ENCODE measurements at regions not wholly inside any gene's neighbourhood (a gene's known extent, or its start where the extent isn't known, plus 50 kb on each side); places are given as distances from the start of the nearest gene placed in this dataset.
A peak's percentile ranks its signal among the peaks of the same experiment; 100 is the strongest.
"Not testable (repeated sequence)": the region's sequence is repeated elsewhere in the genome, so short reads cannot be mapped to it uniquely, and the experiment has no call there.

- DNase-seq (ENCODE audit: low read depth) = no peak
- no peak for TF ChIP-seq CTCF (IDR thresholded peaks at IDR 0.05; ENCODE audit: low read depth, low read length)
- TF ChIP-seq POLR2A (IDR thresholded peaks at IDR 0.05; ENCODE audit: extremely low read depth, insufficient read length) = no peak
- no peak for TF ChIP-seq MYC (IDR thresholded peaks at IDR 0.05; ENCODE audit: low read depth, low read length)
- no peak overlapping the region for H3K4me3 ChIP-seq (ENCODE audit: low read depth, low read length)
Observed at GRCh38 chr7:81491573-81491972, 278.3 kb downstream of the HGF start.

GRCh38 chr7:81488210-81488609 is 281.6 kb downstream of the HGF start:
- TF ChIP-seq POLR2A (IDR thresholded peaks at IDR 0.05; ENCODE audit: extremely low read depth, insufficient read length) = no peak
- TF ChIP-seq CTCF (IDR thresholded peaks at IDR 0.05; ENCODE audit: low read depth, low read length) = no peak
- no peak for TF ChIP-seq MYC (IDR thresholded peaks at IDR 0.05; ENCODE audit: low read depth, low read length)
- TF ChIP-seq, protein P1, sequence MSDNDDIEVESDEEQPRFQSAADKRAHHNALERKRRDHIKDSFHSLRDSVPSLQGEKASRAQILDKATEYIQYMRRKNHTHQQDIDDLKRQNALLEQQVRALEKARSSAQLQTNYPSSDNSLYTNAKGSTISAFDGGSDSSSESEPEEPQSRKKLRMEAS (IDR thresholded peaks at IDR 0.05; ENCODE audit: low read depth, low read length) = no peak

GRCh38 chr7:81487516-81487915 is 282.3 kb downstream of the HGF start:
- no peak overlapping the region for H3K4me3 ChIP-seq (ENCODE audit: low read depth, low read length)
- peak; percentile 31 for DNase-seq (ENCODE audit: low read depth)
- TF ChIP-seq POLR2A (IDR thresholded peaks at IDR 0.05; ENCODE audit: extremely low read depth, insufficient read length) (no peak), CTCF (IDR thresholded peaks at IDR 0.05; ENCODE audit: low read depth, low read length) (no peak)
- TF ChIP-seq, protein P1 (IDR thresholded peaks at IDR 0.05; ENCODE audit: low read depth, low read length) = no peak

More at GRCh38 chr7:81488210-81488609, 281.6 kb downstream of the HGF start:
- no peak overlapping the region for H3K4me3 ChIP-seq (ENCODE audit: low read depth, low read length)
- DNase-seq (ENCODE audit: low read depth) = no peak

GRCh38 chr7:81484261-81484660 is 285.6 kb downstream of the HGF start:
- TF ChIP-seq POLR2A (IDR thresholded peaks at IDR 0.05; ENCODE audit: extremely low read depth, insufficient read length) = no peak
- TF ChIP-seq, protein P1 (IDR thresholded peaks at IDR 0.05; ENCODE audit: low read depth, low read length) = no peak
- TF ChIP-seq CTCF (IDR thresholded peaks at IDR 0.05; ENCODE audit: low read depth, low read length) = no peak
- TF ChIP-seq MYC (IDR thresholded peaks at IDR 0.05; ENCODE audit: low read depth, low read length) = no peak
- DNase-seq (ENCODE audit: low read depth) = peak; percentile 46
- H3K4me3 ChIP-seq (ENCODE audit: low read depth, low read length) = no peak overlapping the region

DNA sequence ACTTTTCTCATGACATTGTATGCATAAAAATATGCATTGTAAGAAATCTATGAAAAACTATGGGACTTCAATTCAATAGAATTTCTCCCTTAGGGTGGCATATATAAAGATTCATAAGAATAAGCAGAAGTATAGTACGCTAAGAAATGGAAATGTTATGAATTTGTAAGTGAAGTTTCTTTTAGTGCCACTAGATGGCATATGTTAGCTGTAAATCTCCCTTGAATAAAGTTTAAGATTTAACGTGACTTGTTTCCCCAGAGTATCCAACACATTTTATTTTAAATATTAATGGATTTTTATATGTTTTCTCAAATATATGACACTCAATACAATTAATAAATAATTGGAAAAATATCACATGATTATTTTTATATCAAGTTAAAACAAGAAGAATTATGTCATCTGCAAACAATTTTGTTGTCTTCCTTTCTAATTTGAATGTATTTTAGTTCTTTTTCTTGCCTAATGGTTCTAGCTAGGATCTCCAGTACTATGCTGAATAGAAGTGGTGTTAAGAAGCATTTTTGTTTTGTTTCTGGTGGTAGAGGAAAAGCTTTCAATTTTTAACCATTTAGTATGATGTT is 287.2 kb downstream of the HGF start:
- H3K4me3 ChIP-seq (ENCODE audit: low read depth, low read length) = no peak overlapping the region
- TF ChIP-seq CTCF (IDR thresholded peaks at IDR 0.05; ENCODE audit: low read depth, low read length) (no peak), POLR2A (IDR thresholded peaks at IDR 0.05; ENCODE audit: extremely low read depth, insufficient read length) (no peak), MYC (IDR thresholded peaks at IDR 0.05; ENCODE audit: low read depth, low read length) (no peak)
- TF ChIP-seq, protein P1 (IDR thresholded peaks at IDR 0.05; ENCODE audit: low read depth, low read length) = no peak
- DNase-seq (ENCODE audit: low read depth) = peak; percentile 62

- TF ChIP-seq POLR2A (IDR thresholded peaks at IDR 0.05; ENCODE audit: extremely low read depth, insufficient read length) = no peak
- TF ChIP-seq, protein P1 (IDR thresholded peaks at IDR 0.05; ENCODE audit: low read depth, low read length) = no peak
- no peak for TF ChIP-seq CTCF (IDR thresholded peaks at IDR 0.05; ENCODE audit: low read depth, low read length)
- TF ChIP-seq MYC (IDR thresholded peaks at IDR 0.05; ENCODE audit: low read depth, low read length) = no peak
- no peak for DNase-seq (ENCODE audit: low read depth)
- no peak overlapping the region for H3K4me3 ChIP-seq (ENCODE audit: low read depth, low read length)
Observed at GRCh38 chr7:81478664-81479063, 291.2 kb downstream of the HGF start.

DNA sequence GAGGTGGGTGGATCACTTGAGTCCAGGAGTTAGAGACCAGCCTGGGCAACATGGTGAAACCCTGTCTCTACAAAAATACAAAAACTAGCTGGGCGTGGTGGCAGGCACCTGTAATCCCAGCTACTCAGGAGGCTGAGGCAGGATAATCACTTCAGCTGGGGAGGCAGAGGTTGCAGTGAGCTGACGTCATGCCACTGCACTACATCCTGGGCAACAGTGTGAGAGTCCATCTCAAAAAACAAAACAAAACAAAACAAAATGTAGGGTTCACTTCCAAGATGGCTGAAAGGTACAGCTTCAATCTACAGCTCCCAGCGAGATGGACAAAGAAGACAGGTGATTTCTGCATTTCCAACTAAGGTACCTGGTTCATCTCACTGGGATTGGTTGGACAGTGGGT is 291.6 kb downstream of the HGF start:
- not testable (repeated sequence) for H3K4me3 ChIP-seq (ENCODE audit: low read depth, low read length); DNase-seq (ENCODE audit: low read depth)
